OCI-LY7 (cell line): ENCODE measurements at regions not wholly inside any gene's neighbourhood (a gene's known extent, or its start where the extent isn't known, plus 50 kb on each side); places are given as distances from the start of the nearest gene placed in this dataset.

Source experiments
- BruUV-seq: library from RNA; stranded (reverse); fragments of 400-500 nt; replicated peaks from 2 replicates; lab custom pipeline; 2021; lab: Mats Ljungman, UMichigan
- CTCF ChIA-PET: fragments of 300-600 bp; sonication (Branson Sonifier 250); formaldehyde crosslinking; loops from one replicate; lab custom pipeline; 2022; ENCODE audit warnings: antibody characterized with exemption; ENCODE audit not compliant: unreplicated experiment; lab: Charles Lee
- POLR2A ChIA-PET: fragments of 300-600 bp; sonication (Branson Sonifier 250); formaldehyde crosslinking; loops from one replicate; lab custom pipeline; 2022; ENCODE audit warnings: antibody characterized with exemption; lab: Charles Lee
- DNase-seq: peaks from one replicate; pipeline ENCODE4 v3.0.0-alpha.2; 2015; ENCODE audit warnings: low spot score
- H2AFZ ChIP-seq: fragments of 200-600 bp; sonication (generic), shearing (Covaris generic); 2 replicates; pipeline ENCODE4 v1.6.1; 2014; ENCODE audit warnings: mild to moderate bottlenecking, antibody characterized with exemption, low read length, moderate library complexity
- H3K27ac ChIP-seq: fragments of 200-600 bp; sonication (generic); 2 replicates; pipeline ENCODE4 v1.5.1; 2014; ENCODE audit warnings: mixed run types, low read depth, mild to moderate bottlenecking, moderate library complexity, low read length, inconsistent platforms; ENCODE audit not compliant: poor library complexity, severe bottlenecking
- H3K36me3 ChIP-seq: fragments of 200-600 bp; sonication (generic); 2 replicates; pipeline ENCODE4 v1.6.1; 2014; ENCODE audit warnings: mild to moderate bottlenecking, antibody characterized with exemption, low read length, moderate library complexity, mixed read lengths; ENCODE audit not compliant: insufficient read depth
- H3K4me1 ChIP-seq: fragments of 200-600 bp; sonication (generic); 2 replicates; pipeline ENCODE4 v1.5.1; 2014; ENCODE audit warnings: mild to moderate bottlenecking, low read length; ENCODE audit not compliant: insufficient read depth, poor library complexity, severe bottlenecking
- H3K4me2 ChIP-seq: fragments of 200-600 bp; sonication (generic); 2 replicates; pipeline ENCODE4 v1.6.1; 2014; ENCODE audit warnings: mild to moderate bottlenecking, low read length
- H3K4me3 ChIP-seq: fragments of 200-600 bp; sonication (generic); 2 replicates; pipeline ENCODE4 v1.5.1; 2014; ENCODE audit warnings: mild to moderate bottlenecking, low read depth, low read length; ENCODE audit not compliant: poor library complexity, severe bottlenecking
- H3K79me2 ChIP-seq: fragments of 200-600 bp; sonication (generic); 2 replicates; pipeline ENCODE4 v1.6.1; 2016; ENCODE audit warnings: low read depth, mild to moderate bottlenecking, low read length, moderate library complexity, mixed read lengths; ENCODE audit not compliant: insufficient read depth
- H3K9me2 ChIP-seq: fragments of 200-600 bp; sonication (generic); 2 replicates; pipeline ENCODE4 v1.6.1; 2016; ENCODE audit warnings: mild to moderate bottlenecking, low read length, mixed read lengths; ENCODE audit not compliant: insufficient read depth
- H3K9me3 ChIP-seq: fragments of 200-600 bp; sonication (generic); 2 replicates; pipeline ENCODE4 v1.6.1; 2014; ENCODE audit warnings: mild to moderate bottlenecking, mixed run types, low read length, mixed read lengths
- H4K20me1 ChIP-seq: fragments of 200-600 bp; sonication (generic); 2 replicates; pipeline ENCODE4 v1.6.1; 2014; ENCODE audit warnings: mild to moderate bottlenecking, antibody characterized with exemption, low read length, moderate library complexity, mixed read lengths; ENCODE audit not compliant: insufficient read depth
- CTCF ChIP-seq: fragments of 200-600 bp; sonication (generic); conservative IDR thresholded peaks from 2 replicates; pipeline ENCODE4 v1.5.1; 2014; ENCODE audit warnings: mild to moderate bottlenecking, antibody characterized with exemption, low read length, moderate library complexity, mixed read lengths
- EZH2phosphoT487 ChIP-seq: fragments of 200-600 bp; sonication (generic); IDR thresholded peaks from 2 replicates; pipeline ENCODE4 v1.6.1; 2018; ENCODE audit warnings: low read depth, borderline replicate concordance, mild to moderate bottlenecking, mixed run types, antibody characterized with exemption, low read length, moderate library complexity, mixed read lengths
- intact Hi-C: fragments of 100-400 bp; cut with micrococcal nuclease; formaldehyde crosslinking; loops from one replicate; pipeline ENCODE4 v1.10.0; 2022; ENCODE audit not compliant: unreplicated experiment

- no peak for DNase-seq
- Histone ChIP-seq H3K4me2 (no peak overlapping the region), H3K4me1 (peaks cover 9% of the 10 kb centered on the region), H3K27ac (no peak overlapping the region), H4K20me1 (no peaks in the 10 kb centered on the region), H3K79me2 (no peaks in the 10 kb centered on the region), H3K9me3 (no peaks in the 10 kb centered on the region), H3K36me3 (no peaks in the 10 kb centered on the region), H2AFZ (no peak overlapping the region), H3K9me2 (no peaks in the 10 kb centered on the region), H3K4me3 (no peak overlapping the region)
- ChIA-PET CTCF (interaction anchor here (1.1 kb wide), 1 partner anchor 15 kb away, joined by 3 read pairs; no protein-coding TSS in a partner anchor), POLR2A (interaction anchor here (0.5 to 1.3 kb wide), 2 partner anchors 17 to 35 kb away, joined by 3 read pairs; no protein-coding TSS in a partner anchor)
- BruUV-seq, result no TSS peak
- TF ChIP-seq CTCF (no peak), EZH2phosphoT487 (no peak)
- intact Hi-C loops, result no loop called here
Measured at GRCh38 chr7:106170651-106171050, 58.5 kb upstream of the SYPL1 start.

GRCh38 chr7:106169821-106170610 lies 57.9 kb upstream of the SYPL1 start:
- H3K4me3 ChIP-seq, result no peak overlapping the region
- no peak overlapping the region for H3K27ac ChIP-seq
- no peaks in the 10 kb centered on the region for H3K9me2 ChIP-seq
- BruUV-seq, result no TSS peak
- intact Hi-C loops, result loop anchor here (5.0 to 10.0 kb wide), 3 partner anchors 163 to 485 kb away; partner anchors contain the start of gene ATXN7L1
- H2AFZ ChIP-seq, result no peak overlapping the region
- H3K36me3 ChIP-seq, result no peaks in the 10 kb centered on the region
- H3K4me1 ChIP-seq, result peaks cover 14% of the 10 kb centered on the region
- POLR2A ChIA-PET, result interaction anchor here (0.5 to 1.3 kb wide), 3 partner anchors 16 to 34 kb away, joined by 3 to 5 read pairs (median 3); no protein-coding TSS in a partner anchor
- no peaks in the 10 kb centered on the region for H4K20me1 ChIP-seq
- DNase-seq, result no peak
- CTCF ChIA-PET, result interaction anchor here (1.1 to 1.9 kb wide), 2 partner anchors 14 to 16 kb away, joined by 3 to 4 read pairs; no protein-coding TSS in a partner anchor
- TF ChIP-seq CTCF (no peak), EZH2phosphoT487 (no peak)
- H3K9me3 ChIP-seq, result no peaks in the 10 kb centered on the region
- H3K79me2 ChIP-seq, result no peaks in the 10 kb centered on the region
- H3K4me2 ChIP-seq, result no peak overlapping the region
